GM13977 (cell line): ENCODE measurements at regions not wholly inside any gene's neighbourhood (a gene's known extent, or its start where the extent isn't known, plus 50 kb on each side); places are given as distances from the start of the nearest gene placed in this dataset.
"Not testable (repeated sequence)": the region's sequence is repeated elsewhere in the genome, so short reads cannot be mapped to it uniquely, and the experiment has no call there.

ENCODE experiments used
- DNase-seq: peaks from one replicate; pipeline ENCODE4 v3.0.0; 2012; ENCODE audit warnings: low spot score
- in situ Hi-C: fragments of 300-500 bp; cut with MboI; formaldehyde crosslinking; loops from one replicate; pipeline ENCODE4 v1.12.0; 2022; ENCODE audit warnings: low sequenced_read_pairs, low pct_unique_long_range_greater_than_20kb, mixed read lengths, inconsistent platforms; ENCODE audit not compliant: unreplicated experiment
- TF ChIP-seq, protein P1 (sequence below): IDR thresholded peaks from 2 replicates; pipeline ENCODE4 v1.5.1; 2012; ENCODE audit warnings: mild to moderate bottlenecking, control low read depth; ENCODE audit not compliant: insufficient read depth; ENCODE audit errors: extremely low read depth, missing control alignments

DNA sequence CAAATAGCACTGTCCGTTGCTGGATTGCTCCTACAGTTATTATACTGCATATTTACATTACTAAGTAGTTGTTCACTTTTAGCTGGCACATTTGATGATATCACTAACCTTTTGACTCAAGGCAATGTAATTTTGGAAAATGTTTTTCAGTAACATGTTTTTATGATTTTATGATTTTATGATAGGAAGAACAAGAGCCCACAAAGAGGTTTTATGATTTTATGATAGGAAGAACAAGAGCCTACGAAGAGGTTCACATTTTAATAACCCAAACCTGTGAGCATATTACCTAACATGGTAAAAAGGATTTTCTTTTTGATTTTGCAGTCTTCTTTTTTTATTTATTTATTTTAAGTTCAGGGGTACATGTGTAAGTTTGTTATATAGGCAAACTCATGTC is 172.3 kb upstream of the TPM1 start:
- TF ChIP-seq, protein P1, sequence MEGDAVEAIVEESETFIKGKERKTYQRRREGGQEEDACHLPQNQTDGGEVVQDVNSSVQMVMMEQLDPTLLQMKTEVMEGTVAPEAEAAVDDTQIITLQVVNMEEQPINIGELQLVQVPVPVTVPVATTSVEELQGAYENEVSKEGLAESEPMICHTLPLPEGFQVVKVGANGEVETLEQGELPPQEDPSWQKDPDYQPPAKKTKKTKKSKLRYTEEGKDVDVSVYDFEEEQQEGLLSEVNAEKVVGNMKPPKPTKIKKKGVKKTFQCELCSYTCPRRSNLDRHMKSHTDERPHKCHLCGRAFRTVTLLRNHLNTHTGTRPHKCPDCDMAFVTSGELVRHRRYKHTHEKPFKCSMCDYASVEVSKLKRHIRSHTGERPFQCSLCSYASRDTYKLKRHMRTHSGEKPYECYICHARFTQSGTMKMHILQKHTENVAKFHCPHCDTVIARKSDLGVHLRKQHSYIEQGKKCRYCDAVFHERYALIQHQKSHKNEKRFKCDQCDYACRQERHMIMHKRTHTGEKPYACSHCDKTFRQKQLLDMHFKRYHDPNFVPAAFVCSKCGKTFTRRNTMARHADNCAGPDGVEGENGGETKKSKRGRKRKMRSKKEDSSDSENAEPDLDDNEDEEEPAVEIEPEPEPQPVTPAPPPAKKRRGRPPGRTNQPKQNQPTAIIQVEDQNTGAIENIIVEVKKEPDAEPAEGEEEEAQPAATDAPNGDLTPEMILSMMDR = no peak
- in situ Hi-C loops = no loop called here
- DNase-seq = no peak

DNA sequence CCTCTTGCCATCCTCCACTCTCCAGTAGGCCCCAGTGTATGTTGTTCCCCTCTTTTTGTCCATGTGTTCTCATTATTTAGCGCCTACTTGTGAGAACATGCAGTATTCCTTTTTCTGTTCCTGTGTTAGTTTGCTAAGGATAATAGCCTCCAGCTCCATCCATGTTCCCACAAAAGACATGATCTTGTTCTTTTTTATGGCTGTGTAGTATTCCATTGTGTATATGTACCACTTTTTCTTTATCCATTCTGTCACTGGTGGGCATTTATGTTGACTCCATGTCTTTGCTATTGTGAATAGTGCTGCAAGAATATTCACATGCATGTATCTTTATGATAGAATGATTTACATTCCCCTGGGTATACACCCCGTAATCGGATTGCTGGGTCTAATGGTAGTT is 171.8 kb upstream of the TPM1 start:
- in situ Hi-C loops, DNase-seq: not testable (repeated sequence)

DNA sequence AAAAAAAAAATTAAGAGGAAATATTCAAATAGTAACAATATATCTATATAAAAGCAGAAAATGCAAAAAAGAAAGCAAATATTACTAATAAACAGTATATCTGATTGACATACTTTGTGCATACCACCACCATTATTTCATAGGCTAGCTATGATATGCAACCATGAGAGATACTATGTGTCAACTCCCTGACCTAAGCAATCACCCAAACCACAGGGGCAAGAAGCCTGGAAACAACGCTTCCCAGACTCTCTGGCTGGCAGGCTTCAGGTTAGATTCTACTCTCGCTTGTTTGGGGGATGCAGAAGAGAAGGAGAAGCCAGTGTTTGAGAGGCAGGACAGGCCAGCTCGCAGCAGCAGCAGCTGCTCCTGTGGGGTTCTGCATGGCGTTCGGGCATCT is 169.3 kb upstream of the TPM1 start:
- DNase-seq = no peak
- TF ChIP-seq, protein P1 = no peak
- in situ Hi-C loops = no loop called here

DNA sequence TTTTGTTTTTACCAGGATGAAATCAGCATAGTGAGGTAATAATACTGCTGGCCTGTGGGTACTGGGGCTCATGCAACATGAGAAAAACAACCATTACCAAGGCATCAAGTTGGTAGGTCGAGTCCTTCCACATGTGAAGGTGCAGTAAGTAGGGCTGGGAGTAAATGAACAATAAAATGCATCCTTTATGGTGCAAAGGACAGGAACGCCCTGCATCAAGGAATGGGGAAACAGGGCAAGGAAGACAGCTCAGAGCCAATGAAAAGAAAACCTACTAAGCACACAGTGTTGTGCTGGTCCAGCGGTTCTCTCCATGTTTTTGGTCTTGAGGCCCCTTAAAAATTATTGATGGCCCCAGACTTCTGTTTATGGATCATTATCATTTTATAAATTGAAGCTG is 168.5 kb upstream of the TPM1 start:
- in situ Hi-C loops = no loop called here
- no peak for DNase-seq
- TF ChIP-seq, protein P1 = no peak

DNA sequence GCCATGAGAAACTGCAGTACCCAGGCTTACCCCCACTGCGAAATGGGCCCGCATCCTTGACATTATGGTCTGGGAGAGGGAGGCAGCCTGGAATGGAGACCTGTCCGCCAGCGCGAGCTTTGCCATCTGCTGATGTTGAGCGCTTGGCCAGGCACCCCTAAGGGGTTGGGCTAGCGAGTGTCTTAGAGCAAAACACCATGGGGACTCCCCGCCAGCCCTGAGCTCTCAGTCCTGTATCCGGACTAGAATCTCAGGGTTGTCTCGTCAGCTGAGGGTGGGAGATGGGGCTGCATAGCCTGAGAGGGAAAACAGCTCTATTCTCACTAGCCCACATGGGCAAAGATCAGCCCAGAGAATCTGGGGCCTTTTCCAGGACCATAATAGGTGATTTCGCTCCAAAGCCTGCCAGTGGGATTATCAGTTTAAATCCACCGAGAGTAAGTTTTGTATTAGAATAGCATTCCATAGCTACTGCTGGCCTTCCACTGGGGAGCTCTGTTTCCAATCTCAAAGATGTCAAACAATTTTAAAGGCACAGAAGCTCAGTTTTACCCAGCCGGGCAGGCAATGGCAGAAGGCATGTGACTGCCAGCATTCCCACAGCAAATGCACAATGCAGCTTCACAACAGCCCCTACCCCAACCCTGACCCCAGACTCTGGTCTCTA is 167.5 kb upstream of the TPM1 start:
- TF ChIP-seq, protein P1 = no peak
- no peak for DNase-seq
- in situ Hi-C loops = no loop called here

DNA sequence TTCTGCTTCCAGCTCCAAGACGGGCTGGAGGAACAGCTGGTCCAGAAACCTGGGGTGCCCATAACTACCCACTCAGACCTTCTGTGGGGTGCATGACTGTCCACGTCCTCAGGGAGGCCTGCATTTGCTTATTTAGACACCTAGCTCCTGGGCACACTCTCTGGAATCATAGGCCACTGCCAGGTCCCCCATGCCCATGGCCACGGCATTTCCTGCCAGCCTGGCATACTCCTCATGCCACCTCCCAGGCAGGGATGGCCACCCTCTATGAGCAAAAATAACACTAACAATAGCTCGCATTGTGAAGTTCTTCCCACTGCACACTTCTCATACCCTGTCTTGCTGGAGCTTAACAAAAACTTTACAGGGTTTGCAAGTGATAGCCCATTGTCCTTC is 166.9 kb upstream of the TPM1 start:
- TF ChIP-seq, protein P1 = no peak
- no peak for DNase-seq
- in situ Hi-C loops = no loop called here

DNA sequence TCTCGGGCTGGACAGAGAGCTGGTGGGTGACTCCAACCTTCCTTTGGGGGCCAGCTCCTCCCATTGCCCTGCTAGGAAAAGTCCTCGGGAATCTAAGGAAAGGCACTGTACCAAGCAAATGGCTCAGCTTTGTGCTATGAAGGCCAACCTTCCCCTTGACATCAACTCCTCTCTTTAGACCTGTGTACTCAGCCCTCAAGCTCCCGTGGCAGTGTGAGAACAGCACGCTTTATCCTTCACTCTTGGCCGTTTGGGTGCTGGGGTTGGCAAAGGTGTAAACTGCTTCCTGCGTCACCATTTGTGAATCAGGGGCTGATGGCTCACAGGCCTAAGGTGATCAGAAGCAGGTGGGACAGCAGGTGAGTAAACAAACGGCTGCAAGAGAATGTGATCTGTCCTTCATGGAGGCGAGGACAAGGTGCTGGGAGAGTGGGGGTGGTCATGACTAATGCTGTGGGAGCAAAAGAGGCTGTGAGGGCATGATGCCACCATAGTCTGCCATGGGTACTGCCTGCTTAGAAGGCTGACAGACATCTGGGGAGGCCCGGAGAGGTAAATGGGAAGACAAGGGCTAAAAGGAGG is 165.2 kb upstream of the TPM1 start:
- TF ChIP-seq, protein P1 = no peak
- DNase-seq = no peak
- in situ Hi-C loops = no loop called here
